ES-I3 (cell line): ENCODE measurements at regions not wholly inside any gene's neighbourhood (a gene's known extent, or its start where the extent isn't known, plus 50 kb on each side); places are given as distances from the start of the nearest gene placed in this dataset.
"Not testable (repeated sequence)": the region's sequence is repeated elsewhere in the genome, so short reads cannot be mapped to it uniquely, and the experiment has no call there.

ENCODE experiments used
- H3K36me3 ChIP-seq: 2 replicates; pipeline ENCODE4 v1.6.1; 2013; ENCODE audit warnings: mild to moderate bottlenecking, low read length, control low read depth, moderate library complexity; ENCODE audit not compliant: insufficient read depth
- H3K4me1 ChIP-seq: 2 replicates; pipeline ENCODE4 v1.6.1; 2013; ENCODE audit warnings: mild to moderate bottlenecking, control low read depth, low read length; ENCODE audit not compliant: insufficient read depth
- H3K9ac ChIP-seq: 2 replicates; pipeline ENCODE4 v1.6.1; 2013; ENCODE audit warnings: low read depth, mild to moderate bottlenecking, low read length, moderate library complexity
- H3K9me3 ChIP-seq: 2 replicates; pipeline ENCODE4 v1.6.1; 2013; ENCODE audit warnings: mild to moderate bottlenecking, low read length, moderate library complexity; ENCODE audit not compliant: control insufficient read depth, insufficient read depth

- Histone ChIP-seq H3K9ac (no peak overlapping the region), H3K4me1 (no peaks in the 10 kb centered on the region), H3K36me3 (no peaks in the 10 kb centered on the region), H3K9me3 (no peaks in the 10 kb centered on the region)
These were observed 196.7 kb downstream of the CTTN start for GRCh38 chr11:70595016-70595415.

GRCh38 chr11:70595452-70595851 is 197.1 kb downstream of the CTTN start:
- no peaks in the 10 kb centered on the region for H3K36me3 ChIP-seq

GRCh38 chr11:70596091-70596490 is 197.8 kb downstream of the CTTN start:
- H3K9me3 ChIP-seq, result no peaks in the 10 kb centered on the region
- H3K36me3 ChIP-seq, result no peaks in the 10 kb centered on the region
- no peaks in the 10 kb centered on the region for H3K4me1 ChIP-seq
- no peak overlapping the region for H3K9ac ChIP-seq

More at GRCh38 chr11:70595452-70595851, 197.1 kb downstream of the CTTN start:
- Histone ChIP-seq H3K4me1 (no peaks in the 10 kb centered on the region), H3K9ac (no peak overlapping the region), H3K9me3 (no peaks in the 10 kb centered on the region)

GRCh38 chr11:70597006-70597555 is 198.8 kb downstream of the CTTN start:
- H3K36me3 ChIP-seq, result no peaks in the 10 kb centered on the region
- no peaks in the 10 kb centered on the region for H3K4me1 ChIP-seq
- H3K9ac ChIP-seq, result no peak overlapping the region
- H3K9me3 ChIP-seq, result no peaks in the 10 kb centered on the region

- H3K4me1 ChIP-seq, result no peaks in the 10 kb centered on the region
- no peak overlapping the region for H3K9ac ChIP-seq
- no peaks in the 10 kb centered on the region for H3K9me3 ChIP-seq
- H3K36me3 ChIP-seq, result no peaks in the 10 kb centered on the region
These were observed 199.7 kb downstream of the CTTN start for GRCh38 chr11:70597751-70598625.

- not testable (repeated sequence) for H3K9ac ChIP-seq, H3K9me3 ChIP-seq, H3K36me3 ChIP-seq, H3K4me1 ChIP-seq
These were observed 202.6 kb downstream of the CTTN start for GRCh38 chr11:70600911-70601415.

- H3K9me3 ChIP-seq, result no peaks in the 10 kb centered on the region
- no peaks in the 10 kb centered on the region for H3K4me1 ChIP-seq
- H3K36me3 ChIP-seq, result no peaks in the 10 kb centered on the region
- H3K9ac ChIP-seq, result no peak overlapping the region
These were observed 203.7 kb downstream of the CTTN start for GRCh38 chr11:70601861-70602538.

GRCh38 chr11:70603114-70603755 is 204.9 kb downstream of the CTTN start:
- no peaks in the 10 kb centered on the region for H3K36me3 ChIP-seq
- H3K4me1 ChIP-seq, result no peaks in the 10 kb centered on the region
- H3K9ac ChIP-seq, result no peak overlapping the region
- no peaks in the 10 kb centered on the region for H3K9me3 ChIP-seq

GRCh38 chr11:70603756-70604211 is 205.5 kb downstream of the CTTN start:
- no peak overlapping the region for H3K9ac ChIP-seq
- H3K4me1 ChIP-seq, result no peaks in the 10 kb centered on the region
- no peaks in the 10 kb centered on the region for H3K9me3 ChIP-seq
- H3K36me3 ChIP-seq, result no peaks in the 10 kb centered on the region

- H3K4me1 ChIP-seq, result no peaks in the 10 kb centered on the region
- H3K9me3 ChIP-seq, result no peaks in the 10 kb centered on the region
- no peaks in the 10 kb centered on the region for H3K36me3 ChIP-seq
- H3K9ac ChIP-seq, result no peak overlapping the region
These were observed 205.9 kb downstream of the CTTN start for GRCh38 chr11:70604221-70604620.

GRCh38 chr11:70604630-70605467 is 206.5 kb downstream of the CTTN start:
- no peaks in the 10 kb centered on the region for H3K36me3 ChIP-seq
- H3K9me3 ChIP-seq, result no peaks in the 10 kb centered on the region

GRCh38 chr11:70605468-70605815 is 207.1 kb downstream of the CTTN start:
- no peaks in the 10 kb centered on the region for H3K9me3 ChIP-seq
- no peaks in the 10 kb centered on the region for H3K36me3 ChIP-seq
- 0 out of 2 replicates have a peak, but pooled peaks cover 3% of the 10 kb centered on the region for H3K4me1 ChIP-seq
- H3K9ac ChIP-seq, result no peak overlapping the region

More at GRCh38 chr11:70604630-70605467, 206.5 kb downstream of the CTTN start:
- Histone ChIP-seq H3K4me1 (no peaks in the 10 kb centered on the region), H3K9ac (no peak overlapping the region)

GRCh38 chr11:70605846-70606245 is 207.5 kb downstream of the CTTN start:
- no peak overlapping the region for H3K9ac ChIP-seq
- H3K36me3 ChIP-seq, result no peaks in the 10 kb centered on the region
- H3K4me1 ChIP-seq, result peaks cover 6% of the 10 kb centered on the region
- H3K9me3 ChIP-seq, result no peaks in the 10 kb centered on the region
